ENCODE measurements at regions not wholly inside any gene's neighbourhood (a gene's known extent, or its start where the extent isn't known, plus 50 kb on each side); places are given as distances from the start of the nearest gene placed in this dataset.
A peak's percentile ranks its signal among the peaks of the same experiment; 100 is the strongest.
"Not testable (repeated sequence)": the region's sequence is repeated elsewhere in the genome, so short reads cannot be mapped to it uniquely, and the experiment has no call there.

- ATAC-seq (no peak), DNase-seq (no peak)
- H3K27me3 ChIP-seq = no peaks in the 10 kb centered on the region
- no peak overlapping the region for H3K27ac ChIP-seq
- H3K9me3 ChIP-seq = no peaks in the 10 kb centered on the region
- no peak overlapping the region for H3K4me3 ChIP-seq
- H3K36me3 ChIP-seq = no peaks in the 10 kb centered on the region
- intact Hi-C loops (cut with DNase I) = no loop called here
- TF ChIP-seq CTCF (IDR thresholded peaks at IDR 0.05) = no peak
- no peaks in the 10 kb centered on the region for H3K4me1 ChIP-seq
- WGBS, 2 donors = 36 to 39% methylated on average over 3 of the region's 3 CpGs
Observed at GRCh38 chr5:153275695-153276094, 214.8 kb upstream of the GRIA1 start.

GRCh38 chr5:153276151-153276550, 214.3 kb upstream of the GRIA1 start:
- ATAC-seq = no peak
- Histone ChIP-seq H3K36me3 (no peaks in the 10 kb centered on the region), H3K9me3 (no peaks in the 10 kb centered on the region), H3K27me3 (no peaks in the 10 kb centered on the region), H3K4me1 (no peaks in the 10 kb centered on the region), H3K27ac (no peak overlapping the region), H3K4me3 (no peak overlapping the region)
- no peak for TF ChIP-seq CTCF (IDR thresholded peaks at IDR 0.05)
- intact Hi-C loops (cut with DNase I) = no loop called here
- 41 to 48% methylated on average over 4 of the region's 4 CpGs for WGBS, 2 donors
- DNase-seq = peak in 1 of 2 donors; percentile 11

GRCh38 chr5:153296251-153296844, 194.1 kb upstream of the GRIA1 start:
- 90 to 93% methylated on average over 21 to 39 of the region's 45 CpGs for WGBS, 2 donors
- intact Hi-C loops (cut with DNase I) = not testable (repeated sequence)

DNA sequence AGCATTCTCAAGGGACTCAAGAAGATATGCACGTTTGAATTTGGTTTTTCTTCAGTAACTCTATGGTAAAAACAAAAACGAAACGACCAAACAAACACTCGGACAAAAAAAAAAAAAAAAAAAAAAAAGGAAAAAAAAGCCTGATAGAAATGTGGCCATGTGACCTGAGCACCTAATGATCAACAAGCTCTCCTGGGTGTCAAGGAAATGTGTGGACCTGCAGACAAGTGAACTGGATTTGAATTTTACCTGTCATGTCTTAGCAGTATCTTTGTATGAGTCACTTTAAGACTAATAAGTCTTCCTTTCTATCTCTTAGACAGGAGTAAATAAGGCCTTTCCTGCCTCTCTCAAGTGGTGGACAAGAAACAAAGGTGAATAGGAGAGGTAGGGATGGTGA, 190.6 kb upstream of the GRIA1 start:
- intact Hi-C loops (cut with DNase I) = no loop called here

More at GRCh38 chr5:153296251-153296844, 194.1 kb upstream of the GRIA1 start:
- H3K27ac ChIP-seq, ATAC-seq, H3K9me3 ChIP-seq, H3K36me3 ChIP-seq, H3K4me3 ChIP-seq, H3K27me3 ChIP-seq, H3K4me1 ChIP-seq, DNase-seq: not testable (repeated sequence)

More for the DNA sequence above, 190.6 kb upstream of the GRIA1 start:
- Histone ChIP-seq H3K36me3 (no peaks in the 10 kb centered on the region), H3K4me1 (no peaks in the 10 kb centered on the region), H3K27me3 (no peaks in the 10 kb centered on the region), H3K27ac (no peak overlapping the region), H3K9me3 (no peaks in the 10 kb centered on the region), H3K4me3 (no peak overlapping the region)
- no peak for TF ChIP-seq CTCF (IDR thresholded peaks at IDR 0.05)
- no peak for ATAC-seq
- no peak for DNase-seq
- WGBS, 2 donors = 59 to 69% methylated on average over 4 of the region's 4 CpGs

Measured in heart right ventricle (tissue), 16 donors.